Omental fat pad (tissue), 3 donors: ENCODE measurements at regions not wholly inside any gene's neighbourhood (a gene's known extent, or its start where the extent isn't known, plus 50 kb on each side); places are given as distances from the start of the nearest gene placed in this dataset.
"Not testable (repeated sequence)": the region's sequence is repeated elsewhere in the genome, so short reads cannot be mapped to it uniquely, and the experiment has no call there.

ENCODE experiments used
- ATAC-seq: fragments of 150-250 bp; one replicate; pipeline ENCODE4 v1.9.1; 2016; ENCODE audit warnings: mild to moderate bottlenecking, moderate library complexity; ENCODE audit not compliant: low FRiP score
- DNase-seq: peaks from one replicate; pipeline ENCODE4 v3.0.0-alpha.2; 2019; ENCODE audit warnings: low spot score
- CTCF ChIP-seq, 3 donors: fragments of 450-650 bp; IDR thresholded peaks; one replicate each; pipeline ENCODE4 v1.5.1; 2016 to 2017; ENCODE audit warnings: antibody characterized with exemption in 3 of 3, mild to moderate bottlenecking in 3 of 3, moderate library complexity in 2 of 3

- ATAC-seq, result not testable (repeated sequence)
These were observed 160.4 kb downstream of the SEPTIN7 start for GRCh38 chr7:35961260-35961659.

GRCh38 chr7:35962607-35963006 is 161.8 kb downstream of the SEPTIN7 start:
- ATAC-seq, DNase-seq: not testable (repeated sequence)

More at GRCh38 chr7:35961260-35961659, 160.4 kb downstream of the SEPTIN7 start:
- DNase-seq, result not testable (repeated sequence)

- ATAC-seq (no peak), DNase-seq (no peak)
- no peak for TF ChIP-seq CTCF (IDR thresholded peaks at IDR 0.05)
These were observed 166.7 kb downstream of the SEPTIN7 start for GRCh38 chr7:35967366-35968139.

GRCh38 chr7:35968140-35968940 is 167.5 kb downstream of the SEPTIN7 start:
- TF ChIP-seq CTCF (IDR thresholded peaks at IDR 0.05), result no peak
- ATAC-seq (no peak), DNase-seq (no peak)

- TF ChIP-seq CTCF (IDR thresholded peaks at IDR 0.05), result no peak
- ATAC-seq, result no peak
- no peak for DNase-seq
These were observed 168.2 kb downstream of the SEPTIN7 start for GRCh38 chr7:35969066-35969465.

GRCh38 chr7:35970458-35970857 is 169.6 kb downstream of the SEPTIN7 start:
- TF ChIP-seq CTCF (IDR thresholded peaks at IDR 0.05), result no peak
- no peak for ATAC-seq
- no peak for DNase-seq

- no peak for TF ChIP-seq CTCF (IDR thresholded peaks at IDR 0.05)
- no peak for ATAC-seq
- DNase-seq, result no peak
These were observed 170.5 kb downstream of the SEPTIN7 start for GRCh38 chr7:35971133-35971891.
